WTC11 (cell line): ENCODE measurements at regions not wholly inside any gene's neighbourhood (a gene's known extent, or its start where the extent isn't known, plus 50 kb on each side); places are given as distances from the start of the nearest gene placed in this dataset.

ENCODE experiments used
- CREM ChIP-seq: sonication (generic); formaldehyde crosslinking; IDR thresholded peaks from 2 replicates; pipeline ENCODE4 v1.8.1; 2022; ENCODE audit warnings: mild to moderate bottlenecking, missing genetic modification reagents, moderate library complexity
- IRF2 ChIP-seq: sonication (generic); formaldehyde crosslinking; IDR thresholded peaks from 2 replicates; pipeline ENCODE4 v1.8.0; 2022; ENCODE audit warnings: low read depth, missing genetic modification reagents, borderline replicate concordance
- TF ChIP-seq, protein P1 (sequence below): fragments of 200-600 bp; IDR thresholded peaks from 2 replicates; pipeline ENCODE4 v1.8.0; 2022; ENCODE audit warnings: antibody characterized with exemption
- TF ChIP-seq, protein P2 (sequence below): fragments of 250-450 bp; sonication (Bioruptor Pico); IDR thresholded peaks from 2 replicates; pipeline ENCODE4 v1.9.0; 2021; ENCODE audit warnings: mild to moderate bottlenecking

DNA sequence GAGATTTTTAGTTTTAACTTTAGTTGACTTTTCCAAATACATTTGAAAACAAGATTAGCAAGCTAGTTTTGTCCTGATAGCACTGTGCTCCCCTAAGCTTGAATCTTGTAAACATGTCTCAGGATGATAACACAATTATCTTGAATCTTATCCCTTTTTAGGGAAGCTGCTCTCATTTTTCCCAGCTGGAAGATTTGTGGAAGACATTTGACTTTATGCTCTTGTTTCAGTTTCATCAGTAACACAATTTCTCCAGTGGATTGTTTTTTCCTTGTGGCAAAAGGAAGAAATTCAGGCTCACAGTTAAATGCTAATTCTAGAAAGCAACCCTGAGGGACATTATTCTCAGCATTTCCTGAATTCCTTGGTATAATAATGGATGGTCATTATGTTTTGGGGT, 88.8 kb downstream of the CDC7 start:
- TF ChIP-seq, protein P1, sequence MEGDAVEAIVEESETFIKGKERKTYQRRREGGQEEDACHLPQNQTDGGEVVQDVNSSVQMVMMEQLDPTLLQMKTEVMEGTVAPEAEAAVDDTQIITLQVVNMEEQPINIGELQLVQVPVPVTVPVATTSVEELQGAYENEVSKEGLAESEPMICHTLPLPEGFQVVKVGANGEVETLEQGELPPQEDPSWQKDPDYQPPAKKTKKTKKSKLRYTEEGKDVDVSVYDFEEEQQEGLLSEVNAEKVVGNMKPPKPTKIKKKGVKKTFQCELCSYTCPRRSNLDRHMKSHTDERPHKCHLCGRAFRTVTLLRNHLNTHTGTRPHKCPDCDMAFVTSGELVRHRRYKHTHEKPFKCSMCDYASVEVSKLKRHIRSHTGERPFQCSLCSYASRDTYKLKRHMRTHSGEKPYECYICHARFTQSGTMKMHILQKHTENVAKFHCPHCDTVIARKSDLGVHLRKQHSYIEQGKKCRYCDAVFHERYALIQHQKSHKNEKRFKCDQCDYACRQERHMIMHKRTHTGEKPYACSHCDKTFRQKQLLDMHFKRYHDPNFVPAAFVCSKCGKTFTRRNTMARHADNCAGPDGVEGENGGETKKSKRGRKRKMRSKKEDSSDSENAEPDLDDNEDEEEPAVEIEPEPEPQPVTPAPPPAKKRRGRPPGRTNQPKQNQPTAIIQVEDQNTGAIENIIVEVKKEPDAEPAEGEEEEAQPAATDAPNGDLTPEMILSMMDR = no peak
- TF ChIP-seq IRF2 (CRISPR knock-in tag) (no peak), CREM (no peak)
- TF ChIP-seq, protein P2, sequence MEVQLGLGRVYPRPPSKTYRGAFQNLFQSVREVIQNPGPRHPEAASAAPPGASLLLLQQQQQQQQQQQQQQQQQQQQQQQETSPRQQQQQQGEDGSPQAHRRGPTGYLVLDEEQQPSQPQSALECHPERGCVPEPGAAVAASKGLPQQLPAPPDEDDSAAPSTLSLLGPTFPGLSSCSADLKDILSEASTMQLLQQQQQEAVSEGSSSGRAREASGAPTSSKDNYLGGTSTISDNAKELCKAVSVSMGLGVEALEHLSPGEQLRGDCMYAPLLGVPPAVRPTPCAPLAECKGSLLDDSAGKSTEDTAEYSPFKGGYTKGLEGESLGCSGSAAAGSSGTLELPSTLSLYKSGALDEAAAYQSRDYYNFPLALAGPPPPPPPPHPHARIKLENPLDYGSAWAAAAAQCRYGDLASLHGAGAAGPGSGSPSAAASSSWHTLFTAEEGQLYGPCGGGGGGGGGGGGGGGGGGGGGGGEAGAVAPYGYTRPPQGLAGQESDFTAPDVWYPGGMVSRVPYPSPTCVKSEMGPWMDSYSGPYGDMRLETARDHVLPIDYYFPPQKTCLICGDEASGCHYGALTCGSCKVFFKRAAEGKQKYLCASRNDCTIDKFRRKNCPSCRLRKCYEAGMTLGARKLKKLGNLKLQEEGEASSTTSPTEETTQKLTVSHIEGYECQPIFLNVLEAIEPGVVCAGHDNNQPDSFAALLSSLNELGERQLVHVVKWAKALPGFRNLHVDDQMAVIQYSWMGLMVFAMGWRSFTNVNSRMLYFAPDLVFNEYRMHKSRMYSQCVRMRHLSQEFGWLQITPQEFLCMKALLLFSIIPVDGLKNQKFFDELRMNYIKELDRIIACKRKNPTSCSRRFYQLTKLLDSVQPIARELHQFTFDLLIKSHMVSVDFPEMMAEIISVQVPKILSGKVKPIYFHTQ (CRISPR knock-in tag) = no peak
